ENCODE measurements at regions not wholly inside any gene's neighbourhood (a gene's known extent, or its start where the extent isn't known, plus 50 kb on each side); places are given as distances from the start of the nearest gene placed in this dataset.

DNA sequence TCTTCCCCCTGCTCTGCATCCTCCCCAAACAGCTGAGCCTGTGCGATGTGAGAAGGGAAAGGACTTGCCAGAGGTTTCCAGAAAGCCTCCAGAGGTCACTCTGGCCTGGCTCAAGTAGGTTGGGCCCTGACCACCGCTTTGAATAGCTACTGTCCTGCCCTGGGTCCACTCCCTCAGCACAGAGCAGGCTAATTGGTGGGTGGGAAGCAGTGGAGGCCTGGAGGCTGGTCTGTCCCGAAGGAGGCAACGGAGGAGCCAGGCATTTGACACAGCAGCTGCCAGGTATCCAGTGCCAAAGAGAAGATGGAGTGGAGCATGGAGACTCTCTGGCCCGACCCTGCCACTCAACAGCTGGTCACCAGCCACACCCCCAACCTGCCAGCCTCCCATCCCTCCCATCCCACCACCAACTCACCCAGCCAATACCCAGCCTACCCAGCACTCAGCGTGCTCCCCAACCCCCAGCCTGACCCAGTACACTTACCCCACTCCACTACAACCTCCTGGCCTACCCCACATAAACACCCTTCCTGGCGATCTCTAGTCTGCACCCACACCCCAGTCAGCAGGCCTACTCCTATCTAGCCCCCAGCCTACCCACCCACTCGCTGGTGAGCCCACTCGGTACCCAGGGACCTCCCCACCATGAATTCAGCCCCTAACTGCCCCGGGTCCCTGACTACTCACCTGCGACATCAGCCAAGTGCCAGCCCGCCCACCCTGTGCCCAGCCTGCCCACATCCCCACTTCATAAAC is 64.6 kb upstream of the COL13A1 start:
- TF ChIP-seq, protein P1, sequence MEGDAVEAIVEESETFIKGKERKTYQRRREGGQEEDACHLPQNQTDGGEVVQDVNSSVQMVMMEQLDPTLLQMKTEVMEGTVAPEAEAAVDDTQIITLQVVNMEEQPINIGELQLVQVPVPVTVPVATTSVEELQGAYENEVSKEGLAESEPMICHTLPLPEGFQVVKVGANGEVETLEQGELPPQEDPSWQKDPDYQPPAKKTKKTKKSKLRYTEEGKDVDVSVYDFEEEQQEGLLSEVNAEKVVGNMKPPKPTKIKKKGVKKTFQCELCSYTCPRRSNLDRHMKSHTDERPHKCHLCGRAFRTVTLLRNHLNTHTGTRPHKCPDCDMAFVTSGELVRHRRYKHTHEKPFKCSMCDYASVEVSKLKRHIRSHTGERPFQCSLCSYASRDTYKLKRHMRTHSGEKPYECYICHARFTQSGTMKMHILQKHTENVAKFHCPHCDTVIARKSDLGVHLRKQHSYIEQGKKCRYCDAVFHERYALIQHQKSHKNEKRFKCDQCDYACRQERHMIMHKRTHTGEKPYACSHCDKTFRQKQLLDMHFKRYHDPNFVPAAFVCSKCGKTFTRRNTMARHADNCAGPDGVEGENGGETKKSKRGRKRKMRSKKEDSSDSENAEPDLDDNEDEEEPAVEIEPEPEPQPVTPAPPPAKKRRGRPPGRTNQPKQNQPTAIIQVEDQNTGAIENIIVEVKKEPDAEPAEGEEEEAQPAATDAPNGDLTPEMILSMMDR (IDR thresholded peaks at IDR 0.05) = no peak
- TF ChIP-seq POLR2AphosphoS5 (IDR thresholded peaks at IDR 0.05) (no peak), POLR2A (IDR thresholded peaks at IDR 0.05) (no peak)
